ENCODE measurements at regions not wholly inside any gene's neighbourhood (a gene's known extent, or its start where the extent isn't known, plus 50 kb on each side); places are given as distances from the start of the nearest gene placed in this dataset.
"Not testable (repeated sequence)": the region's sequence is repeated elsewhere in the genome, so short reads cannot be mapped to it uniquely, and the experiment has no call there.

- no peak for TF ChIP-seq GATA1 (IDR thresholded peaks at IDR 0.05; ENCODE audit: low read depth, low read length)
- no peak for TF ChIP-seq POLR2A (IDR thresholded peaks at IDR 0.05; ENCODE audit: low read length)
- DNase-seq, result no peak
Observed at GRCh38 chr3:182325213-182325950, 467.9 kb upstream of the ATP11B start.

GRCh38 chr3:182327196-182327681 is 466.1 kb upstream of the ATP11B start:
- no peak for DNase-seq
- no peak for TF ChIP-seq POLR2A (IDR thresholded peaks at IDR 0.05; ENCODE audit: low read length)
- TF ChIP-seq GATA1 (IDR thresholded peaks at IDR 0.05; ENCODE audit: low read depth, low read length), result no peak

- TF ChIP-seq POLR2A (IDR thresholded peaks at IDR 0.05; ENCODE audit: low read length) (no peak), GATA1 (IDR thresholded peaks at IDR 0.05; ENCODE audit: low read depth, low read length) (no peak)
- no peak for DNase-seq
Observed at GRCh38 chr3:182330646-182331045, 462.7 kb upstream of the ATP11B start.

GRCh38 chr3:182331341-182331740 is 462.0 kb upstream of the ATP11B start:
- no peak for DNase-seq
- TF ChIP-seq GATA1 (IDR thresholded peaks at IDR 0.05; ENCODE audit: low read depth, low read length) (no peak), POLR2A (IDR thresholded peaks at IDR 0.05; ENCODE audit: low read length) (no peak)

GRCh38 chr3:182342252-182342651 is 451.1 kb upstream of the ATP11B start:
- TF ChIP-seq POLR2A (IDR thresholded peaks at IDR 0.05; ENCODE audit: low read length) (no peak), GATA1 (IDR thresholded peaks at IDR 0.05; ENCODE audit: low read depth, low read length) (no peak)
- no peak for DNase-seq

- DNase-seq, result not testable (repeated sequence)
Observed at GRCh38 chr3:182344026-182344425, 449.3 kb upstream of the ATP11B start.

- no peak for TF ChIP-seq POLR2A (IDR thresholded peaks at IDR 0.05; ENCODE audit: low read length)
- TF ChIP-seq GATA1 (IDR thresholded peaks at IDR 0.05; ENCODE audit: low read depth, low read length), result no peak
- no peak for DNase-seq
Observed at GRCh38 chr3:182349051-182349450, 444.3 kb upstream of the ATP11B start.

GRCh38 chr3:182349951-182350517 is 443.3 kb upstream of the ATP11B start:
- no peak for DNase-seq
- TF ChIP-seq GATA1 (IDR thresholded peaks at IDR 0.05; ENCODE audit: low read depth, low read length), result no peak
- TF ChIP-seq POLR2A (IDR thresholded peaks at IDR 0.05; ENCODE audit: low read length), result no peak

GRCh38 chr3:182357928-182358327 is 435.4 kb upstream of the ATP11B start:
- TF ChIP-seq POLR2A (IDR thresholded peaks at IDR 0.05; ENCODE audit: low read length), result no peak
- no peak for TF ChIP-seq GATA1 (IDR thresholded peaks at IDR 0.05; ENCODE audit: low read depth, low read length)
- no peak for DNase-seq

GRCh38 chr3:182364323-182364722 is 429.0 kb upstream of the ATP11B start:
- no peak for DNase-seq
- TF ChIP-seq GATA1 (IDR thresholded peaks at IDR 0.05; ENCODE audit: low read depth, low read length) (no peak), POLR2A (IDR thresholded peaks at IDR 0.05; ENCODE audit: low read length) (no peak)

- DNase-seq, result no peak
- TF ChIP-seq GATA1 (IDR thresholded peaks at IDR 0.05; ENCODE audit: low read depth, low read length) (no peak), POLR2A (IDR thresholded peaks at IDR 0.05; ENCODE audit: low read length) (no peak)
Observed at GRCh38 chr3:182364723-182365650, 428.3 kb upstream of the ATP11B start.

- no peak for TF ChIP-seq GATA1 (IDR thresholded peaks at IDR 0.05; ENCODE audit: low read depth, low read length)
- TF ChIP-seq POLR2A (IDR thresholded peaks at IDR 0.05; ENCODE audit: low read length), result no peak
- DNase-seq, result no peak
Observed at GRCh38 chr3:182366746-182367145, 426.6 kb upstream of the ATP11B start.

- no peak for DNase-seq
- no peak for TF ChIP-seq POLR2A (IDR thresholded peaks at IDR 0.05; ENCODE audit: low read length)
- TF ChIP-seq GATA1 (IDR thresholded peaks at IDR 0.05; ENCODE audit: low read depth, low read length), result no peak
Observed at GRCh38 chr3:182369861-182370260, 423.4 kb upstream of the ATP11B start.

GRCh38 chr3:182370949-182371348 is 422.4 kb upstream of the ATP11B start:
- TF ChIP-seq POLR2A (IDR thresholded peaks at IDR 0.05; ENCODE audit: low read length), result no peak
- TF ChIP-seq GATA1 (IDR thresholded peaks at IDR 0.05; ENCODE audit: low read depth, low read length), result no peak
- DNase-seq, result no peak
